D721Med (cell line): ENCODE measurements at regions not wholly inside any gene's neighbourhood (a gene's known extent, or its start where the extent isn't known, plus 50 kb on each side); places are given as distances from the start of the nearest gene placed in this dataset.

Experiments
- DNase-seq: peaks from one replicate; pipeline ENCODE4 v3.0.0; 2011; ENCODE audit warnings: low spot score; ENCODE audit not compliant: insufficient read length
- FAIRE-seq: peaks from 2 replicates; lab custom pipeline; 2011; peaks lifted over from hg19 to GRCh38; lab: Jason Lieb, UNC
- TF ChIP-seq, protein P1 (sequence below): IDR thresholded peaks from 2 replicates; pipeline ENCODE4 v1.5.1; 2012; ENCODE audit warnings: mild to moderate bottlenecking, control low read depth; ENCODE audit not compliant: insufficient read depth; ENCODE audit errors: missing control alignments

DNA sequence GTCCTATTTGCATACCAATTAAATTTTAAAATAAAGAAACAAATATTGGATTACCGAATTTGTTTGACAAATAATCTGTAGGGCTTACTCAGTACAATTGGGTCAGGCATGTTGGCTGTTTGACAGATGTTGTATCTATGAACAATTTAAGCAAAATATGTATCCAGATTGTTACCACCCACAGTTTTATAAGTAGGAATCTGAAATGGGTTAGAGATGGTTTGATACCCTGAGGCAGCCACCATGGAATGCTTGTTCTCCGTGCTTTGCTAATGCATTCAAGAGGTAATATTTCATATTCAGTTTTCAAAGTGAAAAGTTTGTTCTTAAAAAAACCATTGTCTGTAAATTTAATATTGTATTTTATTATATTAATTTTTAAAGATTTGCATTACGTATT lies 285.1 kb upstream of the ARRDC3 start:
- FAIRE-seq, result no peak
- TF ChIP-seq, protein P1, sequence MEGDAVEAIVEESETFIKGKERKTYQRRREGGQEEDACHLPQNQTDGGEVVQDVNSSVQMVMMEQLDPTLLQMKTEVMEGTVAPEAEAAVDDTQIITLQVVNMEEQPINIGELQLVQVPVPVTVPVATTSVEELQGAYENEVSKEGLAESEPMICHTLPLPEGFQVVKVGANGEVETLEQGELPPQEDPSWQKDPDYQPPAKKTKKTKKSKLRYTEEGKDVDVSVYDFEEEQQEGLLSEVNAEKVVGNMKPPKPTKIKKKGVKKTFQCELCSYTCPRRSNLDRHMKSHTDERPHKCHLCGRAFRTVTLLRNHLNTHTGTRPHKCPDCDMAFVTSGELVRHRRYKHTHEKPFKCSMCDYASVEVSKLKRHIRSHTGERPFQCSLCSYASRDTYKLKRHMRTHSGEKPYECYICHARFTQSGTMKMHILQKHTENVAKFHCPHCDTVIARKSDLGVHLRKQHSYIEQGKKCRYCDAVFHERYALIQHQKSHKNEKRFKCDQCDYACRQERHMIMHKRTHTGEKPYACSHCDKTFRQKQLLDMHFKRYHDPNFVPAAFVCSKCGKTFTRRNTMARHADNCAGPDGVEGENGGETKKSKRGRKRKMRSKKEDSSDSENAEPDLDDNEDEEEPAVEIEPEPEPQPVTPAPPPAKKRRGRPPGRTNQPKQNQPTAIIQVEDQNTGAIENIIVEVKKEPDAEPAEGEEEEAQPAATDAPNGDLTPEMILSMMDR, result no peak
- no peak for DNase-seq

DNA sequence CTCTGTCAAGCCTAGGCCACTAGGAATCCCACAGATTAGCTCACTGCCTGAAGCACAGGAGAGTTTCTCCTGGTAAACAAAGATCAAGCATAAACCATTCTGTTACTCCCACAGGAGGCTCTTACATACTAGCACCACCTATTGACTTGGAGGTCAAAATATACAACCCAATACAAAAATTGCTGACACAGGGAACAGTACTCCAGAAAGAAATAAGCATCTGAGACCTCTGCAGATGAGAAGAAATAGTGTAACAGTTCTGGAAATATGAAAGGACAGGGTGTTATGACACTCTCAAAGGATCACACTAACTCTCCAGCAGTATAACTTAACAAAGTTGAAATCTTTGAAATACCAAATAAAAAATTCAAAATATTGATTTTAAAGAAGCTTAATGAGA lies 269.6 kb upstream of the ARRDC3 start:
- FAIRE-seq (no peak), DNase-seq (no peak)
- TF ChIP-seq, protein P1, result no peak

DNA sequence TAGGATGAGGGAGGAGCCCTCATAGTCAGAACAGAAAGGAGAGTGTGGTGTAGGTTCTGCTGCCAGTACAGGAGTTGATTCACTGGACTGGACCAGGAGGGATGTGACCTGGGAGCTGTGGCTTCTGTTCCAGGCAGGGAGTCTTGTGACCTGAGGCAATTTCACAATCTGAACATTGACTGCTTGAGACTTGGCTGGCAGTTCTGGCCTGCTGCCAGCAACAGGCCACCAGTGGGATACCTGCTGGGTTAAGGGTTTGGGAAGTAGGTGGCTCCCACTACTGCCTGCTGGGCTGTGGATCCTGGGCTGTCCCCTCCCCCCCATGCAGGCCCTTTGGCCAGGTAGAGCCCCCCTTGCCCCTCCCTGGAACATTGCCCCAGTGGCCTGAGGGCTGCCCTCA lies 268.6 kb upstream of the ARRDC3 start:
- DNase-seq, result no peak
- TF ChIP-seq, protein P1, result no peak
- FAIRE-seq, result no peak

DNA sequence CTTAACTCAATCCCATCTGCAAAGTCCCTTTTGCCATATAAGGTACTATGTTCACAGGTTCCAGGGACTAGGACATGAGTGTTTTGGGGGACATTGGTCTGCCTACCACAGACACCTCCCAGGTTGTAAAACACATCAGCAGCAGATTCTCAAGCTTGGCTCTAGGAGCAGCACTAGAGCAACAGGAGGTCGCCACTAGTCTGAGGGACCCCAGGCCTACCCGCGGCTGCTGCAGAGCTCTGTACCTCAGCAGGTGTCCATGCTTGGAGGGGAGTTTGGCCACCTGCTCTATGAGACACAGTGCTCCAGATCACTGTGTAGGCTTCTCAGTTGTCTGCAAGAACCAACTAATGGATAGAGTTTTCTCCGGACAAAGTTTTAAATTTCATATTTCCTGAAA lies 262.2 kb upstream of the ARRDC3 start:
- no peak for DNase-seq
- TF ChIP-seq, protein P1, result no peak
- no peak for FAIRE-seq

DNA sequence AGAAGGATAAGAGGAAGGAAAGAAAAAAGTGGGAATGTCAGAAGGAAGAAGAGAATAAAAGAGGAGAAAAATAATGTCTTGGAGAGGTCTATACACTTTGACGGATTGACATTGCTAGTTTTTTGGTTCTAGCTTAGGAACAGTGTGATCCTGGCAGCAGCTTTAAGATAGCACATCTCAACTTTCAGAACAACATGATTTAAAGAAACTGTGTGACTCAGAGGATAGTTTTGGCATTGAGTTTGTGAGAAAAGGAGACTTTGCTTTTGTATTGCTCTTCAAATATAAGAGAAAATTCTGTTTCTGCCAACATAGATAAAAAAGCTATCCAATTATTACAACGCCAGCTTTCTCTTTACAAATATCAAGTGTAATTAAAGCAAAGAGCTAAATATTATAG lies 260.7 kb upstream of the ARRDC3 start:
- TF ChIP-seq, protein P1, result no peak
- no peak for FAIRE-seq
- no peak for DNase-seq

DNA sequence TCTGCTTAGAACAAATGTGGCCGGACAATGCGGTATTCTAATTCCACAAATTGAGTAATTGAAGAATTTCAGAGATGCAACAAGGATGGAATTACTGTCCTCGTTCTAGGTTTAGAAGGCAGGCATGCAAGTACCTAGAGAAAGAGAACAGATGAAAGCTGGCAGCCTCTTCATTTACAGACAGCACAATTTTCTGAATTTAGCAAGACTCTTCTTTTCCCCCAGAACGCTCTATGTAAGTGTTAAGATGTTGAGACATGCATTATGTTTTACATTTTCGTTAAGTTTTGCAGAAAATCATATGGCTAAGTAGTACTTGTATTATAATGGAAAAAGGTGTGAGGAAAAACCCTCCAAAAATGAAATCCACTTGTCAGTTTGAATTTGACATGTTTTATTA lies 259.5 kb upstream of the ARRDC3 start:
- FAIRE-seq (no peak), DNase-seq (no peak)
- TF ChIP-seq, protein P1, result no peak

DNA sequence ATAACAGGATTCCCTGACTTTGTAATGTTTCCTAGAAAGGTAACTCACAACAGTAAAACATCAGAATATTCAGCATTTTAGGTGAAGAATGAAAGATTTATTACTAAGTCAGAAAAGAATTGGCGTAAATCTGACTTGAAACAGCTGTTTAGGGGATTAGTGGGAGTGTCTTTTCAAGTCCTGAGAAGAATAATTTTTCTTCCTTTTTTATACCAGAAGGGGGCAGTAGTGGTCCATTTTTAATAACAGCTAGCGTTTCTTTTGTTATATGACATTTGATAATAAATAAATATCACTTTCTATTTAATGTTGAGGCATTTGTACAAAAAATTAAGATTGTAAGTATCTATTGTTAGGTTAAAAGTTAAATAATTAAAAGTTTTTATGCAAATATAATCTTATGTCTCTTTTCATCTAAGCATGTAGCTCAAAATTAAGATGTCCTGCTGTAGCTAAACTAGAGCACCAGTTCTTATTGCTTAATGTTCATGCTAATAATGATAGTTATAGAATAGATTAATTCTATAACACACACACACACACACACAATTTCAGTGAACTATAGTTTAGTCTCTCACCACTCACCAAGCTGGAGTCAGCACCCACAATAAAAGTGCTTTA lies 258.7 kb upstream of the ARRDC3 start:
- FAIRE-seq, result peak; percentile 80
- no peak for DNase-seq
- TF ChIP-seq, protein P1, result peak; percentile 54
